ENCODE measurements at regions not wholly inside any gene's neighbourhood (a gene's known extent, or its start where the extent isn't known, plus 50 kb on each side); places are given as distances from the start of the nearest gene placed in this dataset.

DNA sequence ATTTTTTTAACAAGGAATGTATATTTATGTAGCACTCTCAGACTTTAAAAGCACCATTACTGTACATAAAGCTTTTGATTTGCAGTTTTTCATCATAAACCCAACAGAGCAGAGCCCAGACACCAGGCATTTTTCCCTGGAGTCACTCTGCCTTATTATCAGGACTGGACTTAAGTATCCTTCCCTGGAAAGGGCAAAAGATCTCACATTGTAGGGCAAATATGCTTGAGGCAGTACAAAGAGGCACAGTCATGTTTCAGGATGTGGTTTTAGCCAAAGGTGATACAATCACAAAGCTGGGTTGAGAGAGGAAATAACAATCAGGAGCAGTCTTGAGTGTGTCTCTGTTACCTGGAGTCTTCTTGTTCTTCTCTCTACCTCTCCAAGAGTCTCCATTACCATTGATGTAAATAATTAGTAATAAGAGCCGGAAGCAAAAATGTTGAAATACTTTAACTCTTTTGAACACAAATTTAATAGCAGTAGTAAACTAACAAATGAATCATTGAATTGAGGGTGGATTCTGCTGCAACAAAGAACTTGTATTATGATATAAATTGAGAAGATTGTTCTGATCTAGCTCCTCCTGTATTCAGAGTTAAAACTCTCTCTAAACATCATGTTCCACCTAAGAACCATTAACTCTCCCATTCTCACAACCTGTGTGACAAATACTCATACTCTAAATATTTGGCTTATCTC, 160.5 kb downstream of the LTN1 start:
- intact Hi-C loops (cut with micrococcal nuclease), result no loop called here
- CTCF ChIA-PET, result interaction anchor here (0.7 kb wide), 1 partner anchor 122 kb away, joined by 4 read pairs; no protein-coding TSS in a partner anchor
- Mint-ChIP-seq H3K9me3 (ENCODE audit: unreplicated experiment) (no peaks in the 10 kb centered on the region), H3K27ac (ENCODE audit: low read depth, unreplicated experiment) (no peak overlapping the region), H3K27me3 (ENCODE audit: insufficient read depth, unreplicated experiment) (no peaks in the 10 kb centered on the region), H3K36me3 (ENCODE audit: insufficient read depth, unreplicated experiment) (no peaks in the 10 kb centered on the region), H3K4me3 (ENCODE audit: unreplicated experiment) (no peak overlapping the region), H3K4me1 (ENCODE audit: insufficient read depth, unreplicated experiment) (peaks cover 10% of the 10 kb centered on the region)
- POLR2A ChIA-PET, result no interaction called here
- TF ChIP-seq, protein P1, sequence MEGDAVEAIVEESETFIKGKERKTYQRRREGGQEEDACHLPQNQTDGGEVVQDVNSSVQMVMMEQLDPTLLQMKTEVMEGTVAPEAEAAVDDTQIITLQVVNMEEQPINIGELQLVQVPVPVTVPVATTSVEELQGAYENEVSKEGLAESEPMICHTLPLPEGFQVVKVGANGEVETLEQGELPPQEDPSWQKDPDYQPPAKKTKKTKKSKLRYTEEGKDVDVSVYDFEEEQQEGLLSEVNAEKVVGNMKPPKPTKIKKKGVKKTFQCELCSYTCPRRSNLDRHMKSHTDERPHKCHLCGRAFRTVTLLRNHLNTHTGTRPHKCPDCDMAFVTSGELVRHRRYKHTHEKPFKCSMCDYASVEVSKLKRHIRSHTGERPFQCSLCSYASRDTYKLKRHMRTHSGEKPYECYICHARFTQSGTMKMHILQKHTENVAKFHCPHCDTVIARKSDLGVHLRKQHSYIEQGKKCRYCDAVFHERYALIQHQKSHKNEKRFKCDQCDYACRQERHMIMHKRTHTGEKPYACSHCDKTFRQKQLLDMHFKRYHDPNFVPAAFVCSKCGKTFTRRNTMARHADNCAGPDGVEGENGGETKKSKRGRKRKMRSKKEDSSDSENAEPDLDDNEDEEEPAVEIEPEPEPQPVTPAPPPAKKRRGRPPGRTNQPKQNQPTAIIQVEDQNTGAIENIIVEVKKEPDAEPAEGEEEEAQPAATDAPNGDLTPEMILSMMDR (IDR thresholded peaks at IDR 0.05; ENCODE audit: unreplicated experiment), result no peak
- DNase-seq (ENCODE audit: unreplicated experiment), result peak; percentile 53
- no TSS peak for BruUV-seq (replicated peaks)

DNA sequence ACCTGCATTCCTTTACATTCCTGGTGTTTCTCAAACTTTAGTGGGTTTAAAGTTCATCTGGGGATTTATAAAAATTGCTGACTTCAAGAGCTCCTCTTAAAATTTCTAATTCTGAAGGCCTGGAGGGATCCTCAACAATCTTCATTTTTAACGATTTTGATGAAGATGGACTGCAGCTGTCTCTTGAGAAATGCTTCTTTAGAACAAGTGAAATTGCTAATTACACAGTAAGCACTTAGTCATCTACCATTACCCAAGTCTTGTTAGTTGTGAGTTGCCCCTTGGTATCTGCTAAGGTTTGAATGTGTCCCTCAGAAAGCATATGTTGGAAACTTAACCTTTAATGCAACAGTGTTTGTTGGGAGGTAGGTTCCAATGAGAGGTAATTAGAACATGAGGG, 163.7 kb downstream of the LTN1 start:
- Mint-ChIP-seq H3K27me3 (ENCODE audit: insufficient read depth, unreplicated experiment) (no peaks in the 10 kb centered on the region), H3K9me3 (ENCODE audit: unreplicated experiment) (no peaks in the 10 kb centered on the region), H3K36me3 (ENCODE audit: insufficient read depth, unreplicated experiment) (no peaks in the 10 kb centered on the region), H3K4me3 (ENCODE audit: unreplicated experiment) (no peak overlapping the region), H3K27ac (ENCODE audit: low read depth, unreplicated experiment) (no peak overlapping the region), H3K4me1 (ENCODE audit: insufficient read depth, unreplicated experiment) (peaks cover 10% of the 10 kb centered on the region)
- ChIA-PET CTCF (no interaction called here), POLR2A (no interaction called here)
- intact Hi-C loops (cut with micrococcal nuclease), result no loop called here
- no TSS peak for BruUV-seq (replicated peaks)
- no peak for DNase-seq (ENCODE audit: unreplicated experiment)
- TF ChIP-seq, protein P1 (IDR thresholded peaks at IDR 0.05; ENCODE audit: unreplicated experiment), result no peak

DNA sequence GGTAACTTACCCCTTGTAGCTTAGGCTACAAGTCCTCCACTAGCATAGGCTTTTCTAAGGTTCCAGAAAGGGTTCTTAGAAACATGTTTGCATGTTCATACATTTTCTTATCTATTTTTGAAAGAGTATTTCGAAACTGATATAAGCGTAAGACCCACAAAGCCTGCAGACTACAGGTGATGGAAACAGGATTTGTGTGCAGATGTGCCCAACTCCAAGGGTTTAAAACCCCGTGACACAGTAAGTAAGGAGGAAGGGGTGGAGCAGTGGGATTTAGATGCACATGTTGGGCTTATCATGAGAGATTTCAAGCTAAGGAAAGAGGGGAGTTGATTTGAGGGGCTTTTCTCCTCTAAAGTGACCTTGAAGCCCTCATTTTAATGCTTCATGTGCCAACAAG, 164.7 kb downstream of the LTN1 start:
- intact Hi-C loops (cut with micrococcal nuclease), result no loop called here
- peaks cover 10% of the 10 kb centered on the region for H3K4me1 Mint-ChIP-seq (ENCODE audit: insufficient read depth, unreplicated experiment)
- TF ChIP-seq, protein P1 (IDR thresholded peaks at IDR 0.05; ENCODE audit: unreplicated experiment), result no peak
- no peak for DNase-seq (ENCODE audit: unreplicated experiment)
- H3K27me3 Mint-ChIP-seq (ENCODE audit: insufficient read depth, unreplicated experiment), result no peaks in the 10 kb centered on the region
- ChIA-PET POLR2A (no interaction called here), CTCF (no interaction called here)
- no peaks in the 10 kb centered on the region for H3K36me3 Mint-ChIP-seq (ENCODE audit: insufficient read depth, unreplicated experiment)
- no peak overlapping the region for H3K4me3 Mint-ChIP-seq (ENCODE audit: unreplicated experiment)
- H3K9me3 Mint-ChIP-seq (ENCODE audit: unreplicated experiment), result no peaks in the 10 kb centered on the region
- BruUV-seq (replicated peaks), result no TSS peak
- H3K27ac Mint-ChIP-seq (ENCODE audit: low read depth, unreplicated experiment), result no peak overlapping the region

DNA sequence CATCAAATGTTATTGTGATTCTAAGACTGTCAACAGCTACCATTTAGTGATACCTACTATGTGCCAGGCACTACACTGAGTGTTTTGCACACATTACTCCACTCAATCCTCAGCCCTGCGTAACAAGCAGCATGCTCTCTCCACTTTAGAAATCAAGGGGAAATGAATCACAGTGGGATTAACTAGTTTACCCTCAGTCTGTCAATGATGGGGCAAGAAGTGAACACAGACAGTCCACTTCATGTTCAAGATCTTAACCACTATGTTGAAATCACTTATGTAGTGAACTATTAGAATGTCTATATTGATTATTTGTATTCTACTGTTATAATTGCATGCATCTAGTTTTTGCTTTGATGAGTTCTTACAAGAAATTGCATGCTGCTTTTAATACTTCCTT, 165.3 kb downstream of the LTN1 start:
- DNase-seq (ENCODE audit: unreplicated experiment), result peak; percentile 13
- Mint-ChIP-seq H3K36me3 (ENCODE audit: insufficient read depth, unreplicated experiment) (no peaks in the 10 kb centered on the region), H3K27me3 (ENCODE audit: insufficient read depth, unreplicated experiment) (no peaks in the 10 kb centered on the region), H3K9me3 (ENCODE audit: unreplicated experiment) (no peaks in the 10 kb centered on the region), H3K27ac (ENCODE audit: low read depth, unreplicated experiment) (no peak overlapping the region), H3K4me3 (ENCODE audit: unreplicated experiment) (no peak overlapping the region), H3K4me1 (ENCODE audit: insufficient read depth, unreplicated experiment) (peaks cover 6% of the 10 kb centered on the region)
- ChIA-PET POLR2A (no interaction called here), CTCF (no interaction called here)
- intact Hi-C loops (cut with micrococcal nuclease), result no loop called here
- TF ChIP-seq, protein P1 (IDR thresholded peaks at IDR 0.05; ENCODE audit: unreplicated experiment), result no peak
- BruUV-seq (replicated peaks), result no TSS peak

Data from MCF 10A (cell line).